ENCODE measurements at regions not wholly inside any gene's neighbourhood (a gene's known extent, or its start where the extent isn't known, plus 50 kb on each side); places are given as distances from the start of the nearest gene placed in this dataset.
"Not testable (repeated sequence)": the region's sequence is repeated elsewhere in the genome, so short reads cannot be mapped to it uniquely, and the experiment has no call there.

DNA sequence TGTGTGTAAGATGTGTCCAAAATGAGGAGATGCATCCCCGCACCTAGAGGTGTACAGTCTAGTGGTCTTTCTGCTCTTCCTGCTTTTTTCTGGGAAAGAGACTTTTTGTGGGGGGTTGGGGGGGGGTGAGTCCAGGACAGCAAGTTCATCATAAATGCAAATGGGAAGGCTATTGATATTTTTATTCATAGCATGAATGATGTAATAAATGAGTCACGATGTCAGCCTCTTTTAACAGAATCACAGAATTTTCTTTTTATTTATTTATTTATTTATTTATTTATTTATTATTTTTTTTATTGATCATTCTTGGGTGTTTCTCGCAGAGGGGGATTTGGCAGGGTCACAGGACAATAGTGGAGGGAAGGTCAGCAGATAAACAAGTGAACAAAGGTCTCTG is 111.3 kb downstream of the C9orf152 start:
- not testable (repeated sequence) for TF ChIP-seq EP300, POLR2A, POLR2AphosphoS5 (IDR thresholded peaks at IDR 0.05)
- TF ChIP-seq, protein P1, sequence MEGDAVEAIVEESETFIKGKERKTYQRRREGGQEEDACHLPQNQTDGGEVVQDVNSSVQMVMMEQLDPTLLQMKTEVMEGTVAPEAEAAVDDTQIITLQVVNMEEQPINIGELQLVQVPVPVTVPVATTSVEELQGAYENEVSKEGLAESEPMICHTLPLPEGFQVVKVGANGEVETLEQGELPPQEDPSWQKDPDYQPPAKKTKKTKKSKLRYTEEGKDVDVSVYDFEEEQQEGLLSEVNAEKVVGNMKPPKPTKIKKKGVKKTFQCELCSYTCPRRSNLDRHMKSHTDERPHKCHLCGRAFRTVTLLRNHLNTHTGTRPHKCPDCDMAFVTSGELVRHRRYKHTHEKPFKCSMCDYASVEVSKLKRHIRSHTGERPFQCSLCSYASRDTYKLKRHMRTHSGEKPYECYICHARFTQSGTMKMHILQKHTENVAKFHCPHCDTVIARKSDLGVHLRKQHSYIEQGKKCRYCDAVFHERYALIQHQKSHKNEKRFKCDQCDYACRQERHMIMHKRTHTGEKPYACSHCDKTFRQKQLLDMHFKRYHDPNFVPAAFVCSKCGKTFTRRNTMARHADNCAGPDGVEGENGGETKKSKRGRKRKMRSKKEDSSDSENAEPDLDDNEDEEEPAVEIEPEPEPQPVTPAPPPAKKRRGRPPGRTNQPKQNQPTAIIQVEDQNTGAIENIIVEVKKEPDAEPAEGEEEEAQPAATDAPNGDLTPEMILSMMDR (IDR thresholded peaks at IDR 0.05): not testable (repeated sequence)
